Body of pancreas (tissue), 4 donors: ENCODE measurements at regions not wholly inside any gene's neighbourhood (a gene's known extent, or its start where the extent isn't known, plus 50 kb on each side); places are given as distances from the start of the nearest gene placed in this dataset.

Source experiments
- POLR2A ChIP-seq, 3 donors: fragments of 450-650 bp; IDR thresholded peaks; one replicate each; pipeline ENCODE4 v1.6.1; 2016; ENCODE audit warnings: antibody characterized with exemption in 3 of 3, mild to moderate bottlenecking in 2 of 3
- TF ChIP-seq, protein P1 (sequence below), 7 experiments: fragments of 450-650 bp in 4 of 7; fragments of 200-600 bp in 3 of 7; sonication (generic) in 3 of 7; IDR thresholded peaks; one replicate each; pipeline ENCODE4 v1.5.1; 2016 to 2019; ENCODE audit warnings: antibody characterized with exemption in 7 of 7

DNA sequence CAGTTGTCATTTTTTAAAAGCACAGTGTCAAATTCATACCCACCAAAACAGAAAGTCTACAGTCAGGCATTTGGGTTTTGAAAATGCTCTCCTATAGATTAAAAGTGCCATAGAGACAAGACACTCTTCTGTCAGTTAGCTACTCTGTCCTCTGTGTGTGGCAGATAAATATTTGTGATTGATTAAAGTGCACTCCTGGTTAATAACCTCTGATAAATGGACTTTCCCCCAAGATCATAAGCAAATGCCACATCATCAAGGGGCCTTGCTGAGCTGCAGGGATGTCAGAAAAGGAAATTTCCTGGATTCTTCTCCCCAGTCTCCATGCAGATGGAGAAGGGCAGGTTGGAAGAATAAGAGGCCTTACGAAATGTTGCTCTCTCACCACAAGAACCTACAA is 1329.5 kb upstream of the TMEM132C start:
- TF ChIP-seq, protein P1, sequence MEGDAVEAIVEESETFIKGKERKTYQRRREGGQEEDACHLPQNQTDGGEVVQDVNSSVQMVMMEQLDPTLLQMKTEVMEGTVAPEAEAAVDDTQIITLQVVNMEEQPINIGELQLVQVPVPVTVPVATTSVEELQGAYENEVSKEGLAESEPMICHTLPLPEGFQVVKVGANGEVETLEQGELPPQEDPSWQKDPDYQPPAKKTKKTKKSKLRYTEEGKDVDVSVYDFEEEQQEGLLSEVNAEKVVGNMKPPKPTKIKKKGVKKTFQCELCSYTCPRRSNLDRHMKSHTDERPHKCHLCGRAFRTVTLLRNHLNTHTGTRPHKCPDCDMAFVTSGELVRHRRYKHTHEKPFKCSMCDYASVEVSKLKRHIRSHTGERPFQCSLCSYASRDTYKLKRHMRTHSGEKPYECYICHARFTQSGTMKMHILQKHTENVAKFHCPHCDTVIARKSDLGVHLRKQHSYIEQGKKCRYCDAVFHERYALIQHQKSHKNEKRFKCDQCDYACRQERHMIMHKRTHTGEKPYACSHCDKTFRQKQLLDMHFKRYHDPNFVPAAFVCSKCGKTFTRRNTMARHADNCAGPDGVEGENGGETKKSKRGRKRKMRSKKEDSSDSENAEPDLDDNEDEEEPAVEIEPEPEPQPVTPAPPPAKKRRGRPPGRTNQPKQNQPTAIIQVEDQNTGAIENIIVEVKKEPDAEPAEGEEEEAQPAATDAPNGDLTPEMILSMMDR (IDR thresholded peaks at IDR 0.05) = no peak
- TF ChIP-seq POLR2A (IDR thresholded peaks at IDR 0.05) = no peak
